ENCODE measurements at regions not wholly inside any gene's neighbourhood (a gene's known extent, or its start where the extent isn't known, plus 50 kb on each side); places are given as distances from the start of the nearest gene placed in this dataset.

GRCh38 chr15:39367596-39367995, 213.3 kb upstream of the THBS1 start:
- WGBS, 2 experiments (ENCODE audit: extremely low coverage in 1 of 2, insufficient coverage in 1 of 2, insufficient read length in 1 of 2, insufficient replicate concordance in 2 of 2, low coverage in 1 of 2, low lambda C conversion rate in 2 of 2, missing lambda C conversion rate in 1 of 2) = 85% methylated on average over 1 of the region's 1 CpG; no CpG with 5 or more reads in 1 of the 2 experiments
- H3K9me3 ChIP-seq (ENCODE audit: insufficient read depth in 2 of 2, low read depth in 1 of 2, low read length in 1 of 2) = peaks cover 13 to 18% of the 10 kb centered on the region in 2 experiments
- no peak overlapping the region for H2AFZ ChIP-seq (ENCODE audit: low read length)
- no peak overlapping the region for H2BK15ac ChIP-seq (ENCODE audit: low read length)
- no peak overlapping the region for H3K4me3 ChIP-seq (ENCODE audit: extremely low read depth in 1 of 4, insufficient read depth in 2 of 4, low read depth in 3 of 4, low read length in 4 of 4)
- H3K4me1 ChIP-seq (replicated peaks in 1 of 4; ENCODE audit: control insufficient read depth in 3 of 4, insufficient read depth in 4 of 4, low read length in 3 of 4) = no peaks in the 10 kb centered on the region
- H2BK120ac ChIP-seq (replicated peaks; ENCODE audit: low read depth, low read length) = no peak overlapping the region
- H3K79me1 ChIP-seq (ENCODE audit: low read depth, low read length) = no peaks in the 10 kb centered on the region
- no peak for FAIRE-seq
- H3K36me3 ChIP-seq (ENCODE audit: control insufficient read depth in 2 of 4, insufficient read depth in 4 of 4, low read length in 3 of 4) = no peaks in the 10 kb centered on the region
- H2AK5ac ChIP-seq (ENCODE audit: low read depth, low read length) = no peak overlapping the region
- no peaks in the 10 kb centered on the region for H3K79me2 ChIP-seq (ENCODE audit: control insufficient read depth in 1 of 2, insufficient read depth in 2 of 2, low read length in 2 of 2)
- H4K5ac ChIP-seq (ENCODE audit: insufficient read length, low read depth, low read length) = no peak overlapping the region
- DNase-seq (ENCODE audit: low read depth in 1 of 2, low spot score in 2 of 2) = no peak
- H3K18ac ChIP-seq (ENCODE audit: extremely low read depth, low read length) = no peak overlapping the region
- H4K8ac ChIP-seq (ENCODE audit: extremely low read depth, insufficient read depth, low read length) = no peak overlapping the region
- no peaks in the 10 kb centered on the region for H4K20me1 ChIP-seq (replicated peaks in 1 of 2; ENCODE audit: control insufficient read depth in 1 of 2, insufficient read depth in 2 of 2, low read length in 2 of 2)
- H3K4ac ChIP-seq (replicated peaks; ENCODE audit: insufficient read length, low read depth, low read length) = no peak overlapping the region
- H3K56ac ChIP-seq (replicated peaks; ENCODE audit: insufficient read length, low read depth, low read length) = no peak overlapping the region
- no peak overlapping the region for H3K14ac ChIP-seq (ENCODE audit: insufficient read length)
- no peak overlapping the region for H2BK12ac ChIP-seq (ENCODE audit: low read depth, low read length)
- no peaks in the 10 kb centered on the region for H3K27me3 ChIP-seq (replicated peaks in 1 of 4; ENCODE audit: control insufficient read depth in 3 of 4, extremely low read depth in 1 of 4, insufficient read depth in 3 of 4, low read length in 3 of 4)
- TF ChIP-seq TAF1 (IDR thresholded peaks at IDR 0.05; ENCODE audit: low read depth, low read length) = no peak
- no peak for TF ChIP-seq JUN (IDR thresholded peaks at IDR 0.05; ENCODE audit: low read depth, low read length)
- no peak for TF ChIP-seq RXRA (IDR thresholded peaks at IDR 0.05; ENCODE audit: insufficient read depth, low read depth, low read length)
- no peak for TF ChIP-seq CHD1 (IDR thresholded peaks at IDR 0.05; ENCODE audit: low read depth, low read length)
- no peak for TF ChIP-seq SP2 (IDR thresholded peaks at IDR 0.05; ENCODE audit: low read length)
- no peak for TF ChIP-seq BACH1 (IDR thresholded peaks at IDR 0.05; ENCODE audit: low read length)
- TF ChIP-seq NRF1 (IDR thresholded peaks at IDR 0.05; ENCODE audit: low read depth, low read length) = no peak
- TF ChIP-seq BRCA1 (IDR thresholded peaks at IDR 0.05; ENCODE audit: low read depth, low read length) = no peak
- no peak for TF ChIP-seq CHD2 (IDR thresholded peaks at IDR 0.05; ENCODE audit: low read length)
- no peak for TF ChIP-seq MAX (IDR thresholded peaks at IDR 0.05)
- TF ChIP-seq TCF12 (IDR thresholded peaks at IDR 0.05; ENCODE audit: low read depth, low read length) = no peak
- no peak for TF ChIP-seq ATF2 (IDR thresholded peaks at IDR 0.05; ENCODE audit: low read length)
- H2BK5ac ChIP-seq (ENCODE audit: low read depth, low read length) = no peak overlapping the region
- CTCF ChIA-PET (ENCODE audit: partially characterized antibody) = interaction anchor here (1.2 kb wide), 1 partner anchor 26 kb away, joined by 4 read pairs; no protein-coding TSS in a partner anchor
- POLR2A ChIA-PET (ENCODE audit: partially characterized antibody) = no interaction called here
- H3K23ac ChIP-seq (ENCODE audit: insufficient read length) = no peak overlapping the region
- no peak overlapping the region for H3K4me2 ChIP-seq (ENCODE audit: insufficient read depth in 1 of 2, low read depth in 2 of 2, low read length in 2 of 2)
- H3K23me2 ChIP-seq (ENCODE audit: low read depth, low read length) = no peaks in the 10 kb centered on the region
- H2BK20ac ChIP-seq (ENCODE audit: low read length) = no peak overlapping the region
- no peak overlapping the region for H3K9ac ChIP-seq (replicated peaks in 1 of 4; ENCODE audit: extremely low read depth in 1 of 4, low read depth in 3 of 4, low read length in 3 of 4)
- H3K27ac ChIP-seq (ENCODE audit: low read depth, low read length) = no peak overlapping the region
- no peak overlapping the region for H4K91ac ChIP-seq (replicated peaks; ENCODE audit: insufficient read length, low read length)
